RWPE1 (cell line): ENCODE measurements at regions not wholly inside any gene's neighbourhood (a gene's known extent, or its start where the extent isn't known, plus 50 kb on each side); places are given as distances from the start of the nearest gene placed in this dataset.

Experiments used
- CTCF ChIA-PET: fragments of 350-600 bp; sonication (Branson Sonifier 250); formaldehyde crosslinking; extraction: SDS; loops from one replicate; lab custom pipeline; 2021; lab: Yijun Ruan, JAX
- POLR2A ChIA-PET: fragments of 400-600 bp; formaldehyde crosslinking; extraction: SDS; loops from one replicate; lab custom pipeline; 2020; ENCODE audit warnings: antibody characterized with exemption; ENCODE audit not compliant: low non-redundant PET; lab: Yijun Ruan, JAX
- DNase-seq: peaks from one replicate; pipeline ENCODE4 v3.0.0; 2012; ENCODE audit warnings: low spot score
- H3K27ac ChIP-seq: fragments of 450-650 bp; 2 replicates; pipeline ENCODE4 v1.5.1; 2017
- TF ChIP-seq, protein P1 (sequence below): fragments of 450-650 bp; conservative IDR thresholded peaks from 2 replicates; pipeline ENCODE4 v1.5.1; 2017; ENCODE audit warnings: low read depth, mild to moderate bottlenecking

DNA sequence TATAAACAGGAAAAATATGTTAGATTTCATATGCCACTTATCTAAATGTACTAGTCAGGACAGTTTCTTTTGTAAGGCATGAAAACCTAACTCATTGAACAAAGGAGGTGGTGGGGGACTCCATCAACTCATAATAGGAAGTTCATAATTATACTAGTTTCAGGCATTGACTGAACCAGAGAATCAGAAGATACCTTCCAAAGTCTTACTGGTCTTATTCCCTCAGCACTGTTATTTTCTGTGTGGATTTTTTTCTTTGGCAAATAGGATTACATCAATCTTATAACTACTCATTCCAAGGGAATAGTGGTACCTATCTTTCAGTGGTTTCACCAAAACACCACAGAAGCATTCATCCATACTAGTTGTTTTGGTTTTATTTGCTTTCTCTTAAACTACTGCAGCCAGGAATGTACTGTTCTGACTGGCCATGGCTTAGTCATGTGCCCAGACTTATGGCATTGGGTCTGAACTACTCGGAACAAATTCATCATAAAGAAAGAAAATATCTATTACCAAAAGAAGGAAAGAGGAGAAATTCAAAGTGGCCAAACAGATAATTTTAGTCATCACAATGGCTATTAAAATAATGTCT, 273.9 kb downstream of the ARAP2 start:
- CTCF ChIA-PET: no interaction called here
- DNase-seq: no peak
- no peak overlapping the region for H3K27ac ChIP-seq
- TF ChIP-seq, protein P1, sequence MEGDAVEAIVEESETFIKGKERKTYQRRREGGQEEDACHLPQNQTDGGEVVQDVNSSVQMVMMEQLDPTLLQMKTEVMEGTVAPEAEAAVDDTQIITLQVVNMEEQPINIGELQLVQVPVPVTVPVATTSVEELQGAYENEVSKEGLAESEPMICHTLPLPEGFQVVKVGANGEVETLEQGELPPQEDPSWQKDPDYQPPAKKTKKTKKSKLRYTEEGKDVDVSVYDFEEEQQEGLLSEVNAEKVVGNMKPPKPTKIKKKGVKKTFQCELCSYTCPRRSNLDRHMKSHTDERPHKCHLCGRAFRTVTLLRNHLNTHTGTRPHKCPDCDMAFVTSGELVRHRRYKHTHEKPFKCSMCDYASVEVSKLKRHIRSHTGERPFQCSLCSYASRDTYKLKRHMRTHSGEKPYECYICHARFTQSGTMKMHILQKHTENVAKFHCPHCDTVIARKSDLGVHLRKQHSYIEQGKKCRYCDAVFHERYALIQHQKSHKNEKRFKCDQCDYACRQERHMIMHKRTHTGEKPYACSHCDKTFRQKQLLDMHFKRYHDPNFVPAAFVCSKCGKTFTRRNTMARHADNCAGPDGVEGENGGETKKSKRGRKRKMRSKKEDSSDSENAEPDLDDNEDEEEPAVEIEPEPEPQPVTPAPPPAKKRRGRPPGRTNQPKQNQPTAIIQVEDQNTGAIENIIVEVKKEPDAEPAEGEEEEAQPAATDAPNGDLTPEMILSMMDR: no peak
- POLR2A ChIA-PET: no interaction called here

DNA sequence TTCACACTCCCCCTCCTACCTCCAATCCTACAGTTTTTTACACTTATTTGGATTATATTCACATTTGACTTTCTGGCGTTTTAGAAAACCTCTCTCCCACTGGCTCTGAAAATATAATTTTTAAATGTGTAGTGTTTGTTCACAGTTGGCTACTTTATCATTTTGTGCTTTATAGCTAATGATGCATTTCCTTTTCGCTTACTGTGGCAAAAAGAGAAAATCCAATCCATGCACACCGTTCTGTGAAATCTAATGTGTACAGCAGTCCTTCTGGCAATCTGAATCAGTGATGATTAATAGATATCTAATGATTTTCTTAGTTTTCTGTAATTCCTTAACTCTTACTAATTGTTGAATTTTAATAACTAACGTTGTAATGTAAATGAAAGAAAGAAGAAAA, 271.5 kb downstream of the ARAP2 start:
- ChIA-PET CTCF (no interaction called here), POLR2A (no interaction called here)
- DNase-seq: no peak
- TF ChIP-seq, protein P1: no peak
- H3K27ac ChIP-seq: no peak overlapping the region

DNA sequence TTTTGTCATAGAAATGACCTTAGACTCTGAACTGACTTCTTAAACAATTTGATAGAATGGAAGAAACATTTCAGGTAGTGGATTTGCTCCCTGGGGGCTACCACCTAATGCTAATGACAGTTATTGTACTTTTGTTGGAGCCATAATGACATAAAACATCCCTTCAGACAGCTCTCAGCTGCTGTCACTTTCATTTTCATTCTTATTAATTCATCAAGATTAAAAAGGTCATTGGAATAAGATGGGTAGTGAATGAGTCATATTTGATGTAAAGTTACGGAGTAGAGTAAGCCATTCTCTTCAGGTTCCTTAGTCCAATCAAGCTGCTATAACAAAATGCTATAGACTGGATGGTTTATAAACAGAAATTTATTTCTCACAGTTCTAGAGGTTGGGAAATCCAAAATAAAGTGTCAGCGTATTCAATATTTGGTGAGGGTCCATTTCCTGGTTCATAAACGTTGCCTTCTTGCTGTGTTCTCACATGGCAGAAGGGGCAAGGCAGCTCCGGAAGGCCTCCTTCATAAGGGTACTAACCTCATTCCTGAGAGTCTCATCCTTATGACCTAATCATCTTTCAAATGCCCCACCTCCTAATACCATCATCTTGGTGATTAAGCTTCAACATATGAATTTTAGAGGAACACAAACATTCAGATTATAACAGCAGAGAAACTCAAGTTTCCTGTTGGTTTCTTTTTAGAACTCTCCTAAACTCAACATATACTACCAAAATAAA, 268.5 kb downstream of the ARAP2 start:
- no peak overlapping the region for H3K27ac ChIP-seq
- TF ChIP-seq, protein P1: no peak
- CTCF ChIA-PET: no interaction called here
- DNase-seq: no peak
- POLR2A ChIA-PET: no interaction called here

DNA sequence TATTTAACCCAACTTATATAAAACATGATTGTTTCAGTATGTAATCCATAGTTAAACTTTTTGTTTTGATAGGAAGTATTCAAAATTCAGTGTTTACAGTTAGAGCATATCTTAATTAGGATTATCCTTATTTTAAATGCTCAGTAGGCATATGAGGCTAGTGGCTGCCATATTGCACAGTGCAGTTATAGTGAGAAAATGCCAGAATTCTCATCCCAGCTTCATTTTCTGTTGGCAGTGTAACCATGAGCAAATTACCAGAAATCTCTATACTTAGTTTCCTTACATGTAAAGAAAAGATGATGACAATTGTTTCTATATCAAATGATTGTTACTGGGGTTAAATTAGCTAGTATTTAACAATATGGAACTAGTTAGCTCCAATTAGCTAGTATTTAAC, 265.8 kb downstream of the ARAP2 start:
- H3K27ac ChIP-seq: no peak overlapping the region
- ChIA-PET CTCF (interaction anchor here (0.6 kb wide), 1 partner anchor 255 kb away, joined by 3 read pairs; no protein-coding TSS in a partner anchor), POLR2A (no interaction called here)
- DNase-seq: no peak
- TF ChIP-seq, protein P1: no peak

DNA sequence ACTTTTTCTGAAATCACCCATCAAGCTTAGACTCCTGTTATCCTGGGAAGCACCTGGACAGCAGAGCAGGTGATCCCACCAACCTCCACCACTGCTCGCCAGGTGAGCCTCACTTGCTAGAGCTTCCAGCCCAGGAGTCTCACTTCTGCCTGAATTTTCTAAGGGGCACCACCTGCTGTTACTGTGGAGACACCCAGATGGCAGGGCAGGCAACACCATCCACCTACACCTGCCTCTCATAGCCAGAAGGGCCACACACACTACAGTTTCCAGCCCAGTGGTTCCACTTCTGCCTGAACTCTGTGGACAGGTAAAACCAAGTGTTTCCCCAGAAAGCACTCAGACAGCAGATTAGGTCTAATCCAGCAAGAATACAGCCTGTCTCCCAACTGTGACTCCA, 262.0 kb downstream of the ARAP2 start:
- POLR2A ChIA-PET: no interaction called here
- CTCF ChIA-PET: no interaction called here
- no peak for DNase-seq
- H3K27ac ChIP-seq: no peak overlapping the region
- TF ChIP-seq, protein P1: no peak

DNA sequence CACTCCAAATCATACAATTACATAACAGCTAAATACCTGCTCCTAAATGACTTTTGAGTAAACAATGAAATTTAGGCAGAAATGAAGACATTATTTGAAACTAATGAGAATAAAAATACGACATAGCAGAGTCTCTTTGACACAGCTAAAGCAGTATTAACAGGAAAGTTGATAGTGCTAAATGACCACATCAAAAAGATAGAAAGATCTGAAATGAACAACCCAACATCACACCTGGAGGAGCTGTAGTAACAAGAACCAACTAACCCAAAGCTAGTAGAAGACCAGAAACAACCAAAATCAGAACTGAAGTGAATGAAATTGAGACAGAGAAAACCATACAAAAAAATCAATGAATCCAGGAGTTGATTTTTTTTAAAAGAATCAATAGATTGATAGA, 257.8 kb downstream of the ARAP2 start:
- H3K27ac ChIP-seq: no peak overlapping the region
- ChIA-PET POLR2A (no interaction called here), CTCF (no interaction called here)
- DNase-seq: no peak
- TF ChIP-seq, protein P1: no peak
